NCI-H2227 (cell line): ENCODE measurements at regions not wholly inside any gene's neighbourhood (a gene's known extent, or its start where the extent isn't known, plus 50 kb on each side); places are given as distances from the start of the nearest gene placed in this dataset.

Experiments
- DNase-seq: peaks from one replicate; lab custom pipeline; 2025; ENCODE audit not compliant: unreplicated experiment; lab: John Stamatoyannopoulos, UW

GRCh38 chr14:76927971-76928700, 100.4 kb downstream of the IRF2BPL start:
- DNase-seq: no peak

- DNase-seq: peak; percentile 84
Measured at GRCh38 chr14:76926521-76927251, 100.5 kb downstream of the LRRC74A start.

- peak; percentile 59 for DNase-seq
Measured at GRCh38 chr14:76925097-76925441, 98.9 kb downstream of the LRRC74A start.

GRCh38 chr14:76924371-76925096, 98.3 kb downstream of the LRRC74A start:
- peak; percentile 96 for DNase-seq

GRCh38 chr14:76923431-76924370, 97.5 kb downstream of the LRRC74A start:
- DNase-seq: peak; percentile 75

- peak; percentile 76 for DNase-seq
Measured at GRCh38 chr14:76922584-76922983, 96.4 kb downstream of the LRRC74A start.

GRCh38 chr14:76922092-76922491, 95.9 kb downstream of the LRRC74A start:
- DNase-seq: no peak

GRCh38 chr14:76921088-76921399, 94.8 kb downstream of the LRRC74A start:
- peak; percentile 64 for DNase-seq

GRCh38 chr14:76920331-76921087, 94.3 kb downstream of the LRRC74A start:
- peak; percentile 93 for DNase-seq

- DNase-seq: peak; percentile 93
Measured at GRCh38 chr14:76919431-76920330, 93.5 kb downstream of the LRRC74A start.
